Endothelial cell (in vitro differentiated cells): ENCODE measurements at regions not wholly inside any gene's neighbourhood (a gene's known extent, or its start where the extent isn't known, plus 50 kb on each side); places are given as distances from the start of the nearest gene placed in this dataset.

Experiments
- DNase-seq: peaks from one replicate; pipeline ENCODE4 v3.0.0; 2021; ENCODE audit warnings: low spot score
- H3K27ac Mint-ChIP-seq: one replicate; pipeline ENCODE4 v1.8.0; 2021; ENCODE audit warnings: mixed read lengths, inconsistent platforms; ENCODE audit not compliant: unreplicated experiment
- H3K27me3 Mint-ChIP-seq: one replicate; pipeline ENCODE4 v1.8.0; 2021; ENCODE audit warnings: mild to moderate bottlenecking, moderate library complexity, mixed read lengths, inconsistent platforms; ENCODE audit not compliant: unreplicated experiment
- H3K36me3 Mint-ChIP-seq: one replicate; pipeline ENCODE4 v1.8.0; 2021; ENCODE audit warnings: mild to moderate bottlenecking, low read depth, mixed read lengths, inconsistent platforms; ENCODE audit not compliant: unreplicated experiment
- H3K4me1 Mint-ChIP-seq: one replicate; pipeline ENCODE4 v1.8.0; 2021; ENCODE audit warnings: mild to moderate bottlenecking, mixed read lengths, inconsistent platforms; ENCODE audit not compliant: unreplicated experiment
- H3K4me3 Mint-ChIP-seq: one replicate; pipeline ENCODE4 v1.8.0; 2021; ENCODE audit warnings: mild to moderate bottlenecking, mixed read lengths, inconsistent platforms; ENCODE audit not compliant: unreplicated experiment
- H3K9me3 Mint-ChIP-seq: one replicate; pipeline ENCODE4 v1.8.0; 2021; ENCODE audit warnings: mixed read lengths, inconsistent platforms; ENCODE audit not compliant: unreplicated experiment
- TF ChIP-seq, protein P1 (sequence below): fragments of 200-600 bp; sonication (generic); IDR thresholded peaks from one replicate; pipeline ENCODE4 v1.5.0; 2021; ENCODE audit warnings: antibody characterized with exemption; ENCODE audit not compliant: unreplicated experiment

DNA sequence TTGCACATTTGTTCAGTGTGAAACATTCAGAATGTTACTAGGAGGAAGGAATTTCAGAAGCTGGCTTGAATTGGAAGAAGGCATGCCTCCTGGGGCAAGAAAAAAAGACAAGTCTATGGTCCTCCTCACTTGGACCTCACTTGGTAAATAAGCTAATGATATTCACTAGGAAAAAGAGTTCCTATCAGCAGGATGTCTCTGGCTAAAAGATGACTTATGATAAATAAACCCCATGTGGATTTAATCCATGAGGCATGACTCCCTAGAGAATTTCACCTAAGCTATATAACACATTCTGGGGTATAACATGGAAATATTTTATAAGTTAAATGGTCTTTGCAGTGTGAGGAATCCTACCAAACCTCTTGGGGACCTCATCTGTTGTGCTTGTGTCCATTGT, 199.9 kb downstream of the LRIG3 start:
- TF ChIP-seq, protein P1, sequence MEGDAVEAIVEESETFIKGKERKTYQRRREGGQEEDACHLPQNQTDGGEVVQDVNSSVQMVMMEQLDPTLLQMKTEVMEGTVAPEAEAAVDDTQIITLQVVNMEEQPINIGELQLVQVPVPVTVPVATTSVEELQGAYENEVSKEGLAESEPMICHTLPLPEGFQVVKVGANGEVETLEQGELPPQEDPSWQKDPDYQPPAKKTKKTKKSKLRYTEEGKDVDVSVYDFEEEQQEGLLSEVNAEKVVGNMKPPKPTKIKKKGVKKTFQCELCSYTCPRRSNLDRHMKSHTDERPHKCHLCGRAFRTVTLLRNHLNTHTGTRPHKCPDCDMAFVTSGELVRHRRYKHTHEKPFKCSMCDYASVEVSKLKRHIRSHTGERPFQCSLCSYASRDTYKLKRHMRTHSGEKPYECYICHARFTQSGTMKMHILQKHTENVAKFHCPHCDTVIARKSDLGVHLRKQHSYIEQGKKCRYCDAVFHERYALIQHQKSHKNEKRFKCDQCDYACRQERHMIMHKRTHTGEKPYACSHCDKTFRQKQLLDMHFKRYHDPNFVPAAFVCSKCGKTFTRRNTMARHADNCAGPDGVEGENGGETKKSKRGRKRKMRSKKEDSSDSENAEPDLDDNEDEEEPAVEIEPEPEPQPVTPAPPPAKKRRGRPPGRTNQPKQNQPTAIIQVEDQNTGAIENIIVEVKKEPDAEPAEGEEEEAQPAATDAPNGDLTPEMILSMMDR, result no peak
- Mint-ChIP-seq H3K36me3 (no peaks in the 10 kb centered on the region), H3K4me3 (no peak overlapping the region), H3K9me3 (no peaks in the 10 kb centered on the region), H3K4me1 (no peaks in the 10 kb centered on the region), H3K27me3 (peaks cover 2% of the 10 kb centered on the region), H3K27ac (no peak overlapping the region)
- DNase-seq, result no peak

DNA sequence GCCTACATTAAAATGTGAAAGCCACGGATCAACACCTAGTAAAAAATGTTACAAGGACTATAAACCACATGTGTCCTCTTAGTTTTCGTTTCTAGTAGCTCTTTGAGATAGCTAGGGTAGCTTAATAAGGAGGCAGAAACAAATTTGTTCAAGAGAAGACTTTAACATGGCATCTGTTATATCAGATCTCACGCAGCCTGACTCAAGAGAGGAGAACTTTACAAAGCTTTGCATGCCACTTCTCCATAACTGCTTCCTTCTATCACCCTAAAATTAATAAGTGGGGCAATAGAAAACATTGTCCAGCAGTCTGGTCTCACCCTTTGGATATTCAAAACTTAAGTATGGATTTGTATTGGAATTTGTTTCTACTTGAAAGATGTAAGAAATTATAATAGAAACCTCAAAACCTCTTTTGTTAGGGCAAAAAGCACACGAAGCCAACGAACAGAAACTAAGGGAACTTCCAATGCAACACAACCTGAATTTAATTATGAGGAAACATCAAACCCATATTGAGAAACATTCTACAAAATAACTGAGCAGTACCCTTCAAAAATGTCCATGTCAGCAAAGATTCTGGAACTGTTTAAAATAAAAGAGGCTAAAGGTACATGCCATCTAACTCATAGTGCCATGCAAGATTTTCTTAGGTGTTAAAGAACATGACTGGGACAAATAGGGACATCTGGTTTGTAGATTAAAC, 194.8 kb downstream of the LRIG3 start:
- Mint-ChIP-seq H3K27ac (no peak overlapping the region), H3K9me3 (no peaks in the 10 kb centered on the region), H3K4me3 (no peak overlapping the region), H3K36me3 (no peaks in the 10 kb centered on the region), H3K4me1 (no peaks in the 10 kb centered on the region), H3K27me3 (peaks cover 2% of the 10 kb centered on the region)
- no peak for DNase-seq
- TF ChIP-seq, protein P1, result no peak

DNA sequence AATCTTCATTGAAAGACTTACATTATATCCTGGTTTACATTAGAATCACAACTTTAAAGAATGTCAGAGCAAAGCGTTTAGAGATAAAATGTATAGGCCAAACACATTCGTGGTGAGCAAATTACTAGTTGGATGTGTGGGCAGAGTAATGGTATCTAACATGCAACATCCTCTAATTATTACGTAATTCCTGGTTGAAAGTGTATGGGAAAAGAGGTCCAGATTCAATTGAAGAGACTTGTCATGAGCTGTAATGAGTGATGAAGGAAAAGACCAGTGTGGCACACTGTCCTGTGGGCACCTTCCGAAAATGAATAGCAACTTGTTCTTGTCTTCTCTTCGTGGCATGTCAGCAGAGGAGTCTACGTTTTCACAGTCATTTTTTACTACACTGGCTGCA, 192.8 kb downstream of the LRIG3 start:
- H3K27me3 Mint-ChIP-seq, result peaks cover 5% of the 10 kb centered on the region

DNA sequence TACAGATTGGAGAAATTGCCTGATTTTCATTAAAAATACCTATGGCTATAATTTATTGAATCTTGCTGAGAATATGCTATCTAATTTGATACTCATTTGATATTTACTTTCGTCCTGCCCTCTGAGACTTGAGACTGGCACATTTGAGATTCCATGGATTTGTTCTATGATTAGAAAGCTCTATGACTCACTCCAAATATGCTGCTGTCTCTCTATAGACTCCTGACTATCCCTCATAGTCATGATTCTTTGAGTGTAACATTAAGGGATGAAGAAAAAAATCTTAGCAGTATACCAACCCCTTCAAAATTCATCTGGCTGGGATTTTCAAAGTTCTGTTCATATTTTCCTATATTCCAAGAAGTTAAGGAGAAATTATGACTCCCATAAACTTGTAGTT, 191.9 kb downstream of the LRIG3 start:
- Mint-ChIP-seq H3K27me3 (peaks cover 5% of the 10 kb centered on the region), H3K36me3 (no peaks in the 10 kb centered on the region), H3K27ac (no peak overlapping the region), H3K4me1 (no peaks in the 10 kb centered on the region), H3K4me3 (no peak overlapping the region), H3K9me3 (no peaks in the 10 kb centered on the region)
- TF ChIP-seq, protein P1, result no peak
- no peak for DNase-seq

More for the DNA sequence above, 192.8 kb downstream of the LRIG3 start:
- TF ChIP-seq, protein P1, result no peak
- no peaks in the 10 kb centered on the region for H3K9me3 Mint-ChIP-seq
- DNase-seq, result no peak
- H3K27ac Mint-ChIP-seq, result no peak overlapping the region
- no peaks in the 10 kb centered on the region for H3K4me1 Mint-ChIP-seq
- H3K36me3 Mint-ChIP-seq, result no peaks in the 10 kb centered on the region
- H3K4me3 Mint-ChIP-seq, result no peak overlapping the region

DNA sequence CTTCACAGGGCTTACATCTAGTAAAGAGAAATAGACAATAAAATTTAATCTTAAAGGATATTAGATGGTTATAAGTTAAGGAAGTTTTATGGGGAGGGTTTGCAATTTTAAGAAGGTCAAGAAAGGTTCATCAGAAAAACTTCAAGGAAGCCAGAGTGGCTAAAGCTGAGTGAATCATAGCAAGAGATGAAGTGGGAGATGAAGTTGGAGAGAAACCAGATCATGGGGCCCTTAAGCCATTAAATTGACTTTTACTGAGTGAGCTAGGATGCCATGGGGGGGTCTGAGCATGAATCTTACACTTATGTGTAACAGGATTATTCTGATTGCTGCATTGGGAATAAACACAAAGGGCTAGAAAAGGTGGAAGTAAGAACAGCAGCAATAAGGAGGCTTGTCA, 189.2 kb downstream of the LRIG3 start:
- Mint-ChIP-seq H3K27ac (no peak overlapping the region), H3K4me3 (no peak overlapping the region), H3K36me3 (no peaks in the 10 kb centered on the region), H3K9me3 (no peaks in the 10 kb centered on the region), H3K27me3 (peaks cover 3% of the 10 kb centered on the region), H3K4me1 (no peaks in the 10 kb centered on the region)
- TF ChIP-seq, protein P1, result no peak
- no peak for DNase-seq
